GM18519 (cell line): ENCODE measurements at regions not wholly inside any gene's neighbourhood (a gene's known extent, or its start where the extent isn't known, plus 50 kb on each side); places are given as distances from the start of the nearest gene placed in this dataset.
"Not testable (repeated sequence)": the region's sequence is repeated elsewhere in the genome, so short reads cannot be mapped to it uniquely, and the experiment has no call there.

Experiments
- ATAC-seq: cut with Tn5 transposase; IDR thresholded peaks from one replicate; pipeline ENCODE4 v1.9.1; 2021; ENCODE audit warnings: mild to moderate bottlenecking, moderate library complexity; ENCODE audit not compliant: unreplicated experiment, low FRiP score

GRCh38 chr6:97449444-97449966, 166.5 kb upstream of the MMS22L start:
- no peak for ATAC-seq

- ATAC-seq = no peak
These were observed 167.1 kb upstream of the MMS22L start for GRCh38 chr6:97450087-97450486.

- no peak for ATAC-seq
These were observed 173.1 kb upstream of the MMS22L start for GRCh38 chr6:97456070-97456469.

GRCh38 chr6:97459535-97459934, 176.5 kb upstream of the MMS22L start:
- ATAC-seq = no peak

- no peak for ATAC-seq
These were observed 177.0 kb upstream of the MMS22L start for GRCh38 chr6:97459986-97460385.

- no peak for ATAC-seq
These were observed 177.5 kb upstream of the MMS22L start for GRCh38 chr6:97460394-97461080.

DNA sequence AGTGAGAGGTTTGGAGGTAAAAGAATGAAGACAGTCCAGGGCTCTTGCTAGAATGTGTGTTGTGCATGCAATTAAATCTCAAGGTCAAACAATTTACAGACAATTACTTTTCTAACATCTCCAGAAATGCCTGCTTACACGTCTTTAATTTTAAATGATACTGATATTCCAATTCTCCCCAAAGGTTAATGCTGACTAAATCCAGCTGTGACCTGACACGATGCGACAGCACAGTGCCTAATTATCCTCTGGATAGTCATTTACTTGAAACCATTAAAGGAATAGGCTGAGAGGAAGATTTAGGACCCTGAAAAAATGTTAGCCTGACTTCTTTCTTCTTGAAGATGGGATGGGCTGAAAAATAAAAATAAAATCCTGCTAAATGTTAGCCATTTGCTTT, 178.2 kb upstream of the MMS22L start:
- no peak for ATAC-seq

DNA sequence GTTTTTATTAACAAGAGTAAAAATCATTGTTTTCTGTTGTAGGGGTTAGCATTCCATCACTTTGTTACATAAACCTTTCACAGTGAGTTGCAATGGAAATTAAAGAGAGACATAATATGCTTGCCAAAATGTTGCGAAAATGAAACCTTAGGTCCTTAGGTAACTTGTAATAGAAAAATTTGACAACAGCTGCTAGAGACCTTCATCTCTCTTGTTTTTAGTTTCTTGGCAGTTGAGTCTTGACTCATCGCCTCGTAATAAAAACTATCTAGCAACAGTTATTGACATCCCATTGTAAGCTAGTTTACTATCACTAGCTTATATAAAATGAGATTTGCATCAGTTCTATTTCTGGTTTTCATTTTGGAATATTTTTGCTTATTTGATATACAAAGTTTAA, 179.0 kb upstream of the MMS22L start:
- ATAC-seq = no peak

DNA sequence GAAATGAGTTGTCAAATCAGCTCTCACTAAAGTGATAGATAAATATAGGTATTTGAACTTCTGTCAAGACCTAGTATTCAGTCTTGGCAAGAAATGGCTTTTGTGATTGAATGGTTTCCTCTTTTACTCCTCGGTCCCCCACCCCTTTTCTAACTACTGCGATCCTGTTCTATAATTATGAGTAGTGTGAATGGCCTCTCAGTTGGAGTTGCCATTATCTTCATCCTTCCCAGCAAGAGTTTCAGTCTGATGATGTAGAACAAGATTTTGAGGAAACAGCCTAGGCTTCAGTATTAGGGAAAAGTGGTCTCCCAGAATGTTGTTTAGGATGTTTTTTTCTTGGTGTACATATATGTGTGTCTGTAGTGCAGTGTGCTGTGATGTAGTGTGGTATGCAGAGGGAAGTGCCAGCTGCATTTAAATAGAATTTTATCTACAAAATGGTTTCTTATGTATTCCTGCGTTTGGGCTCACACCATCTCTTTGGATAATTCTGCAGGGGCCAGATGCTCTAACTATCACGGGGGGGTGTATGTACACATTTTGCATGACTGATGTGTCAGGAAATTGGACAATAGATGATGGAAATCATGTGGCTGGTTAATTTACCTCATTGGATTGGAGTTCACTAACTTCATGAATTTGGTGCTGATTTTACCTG, 180.1 kb upstream of the MMS22L start:
- no peak for ATAC-seq

- no peak for ATAC-seq
These were observed 183.0 kb upstream of the MMS22L start for GRCh38 chr6:97465877-97466561.

DNA sequence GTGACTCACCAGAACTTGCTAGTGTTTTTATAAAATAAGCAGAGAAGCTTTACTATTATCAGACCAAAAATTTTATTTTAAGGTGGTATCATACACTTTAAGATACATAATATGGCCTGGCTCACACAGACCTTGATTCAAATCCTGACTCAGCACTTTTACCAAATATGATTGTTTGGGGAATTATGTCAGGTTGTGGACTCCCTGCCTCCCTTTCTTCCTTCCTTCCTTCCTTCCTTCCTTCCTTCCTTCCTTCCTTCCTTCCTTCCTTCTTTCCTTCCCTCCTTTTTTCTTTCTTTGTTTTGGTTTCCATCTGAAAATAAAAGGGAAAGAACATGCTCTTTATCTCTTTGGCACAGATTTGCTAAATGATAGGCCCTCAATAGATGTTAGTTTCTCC, 186.0 kb upstream of the MMS22L start:
- no peak for ATAC-seq

GRCh38 chr6:97469451-97469850, 186.4 kb upstream of the MMS22L start:
- ATAC-seq = no peak

- no peak for ATAC-seq
These were observed 187.3 kb upstream of the MMS22L start for GRCh38 chr6:97470322-97470721.

DNA sequence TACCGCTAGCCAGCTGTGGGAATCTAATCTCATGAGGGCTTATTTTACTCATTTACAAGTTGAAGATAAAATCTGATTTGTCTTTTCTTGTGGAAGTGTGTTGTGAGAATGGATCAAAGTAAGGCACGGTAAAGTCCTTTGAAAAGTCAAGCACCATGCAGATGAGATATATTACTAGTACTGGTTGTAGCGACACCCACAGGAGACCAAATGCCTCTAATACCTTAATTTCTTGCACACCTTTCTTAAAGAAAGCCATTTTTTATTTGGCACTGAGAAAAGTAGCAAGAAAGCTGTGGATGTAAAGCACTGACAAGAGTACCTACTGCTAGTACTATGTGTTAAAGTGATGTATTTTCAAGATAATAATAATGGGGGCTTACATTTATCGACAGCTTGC, 191.0 kb upstream of the MMS22L start:
- no peak for ATAC-seq

- peak; percentile 98 for ATAC-seq
These were observed 214.8 kb upstream of the MMS22L start for GRCh38 chr6:97497713-97498331.

GRCh38 chr6:97501853-97502252, 218.8 kb upstream of the MMS22L start:
- ATAC-seq = no peak

DNA sequence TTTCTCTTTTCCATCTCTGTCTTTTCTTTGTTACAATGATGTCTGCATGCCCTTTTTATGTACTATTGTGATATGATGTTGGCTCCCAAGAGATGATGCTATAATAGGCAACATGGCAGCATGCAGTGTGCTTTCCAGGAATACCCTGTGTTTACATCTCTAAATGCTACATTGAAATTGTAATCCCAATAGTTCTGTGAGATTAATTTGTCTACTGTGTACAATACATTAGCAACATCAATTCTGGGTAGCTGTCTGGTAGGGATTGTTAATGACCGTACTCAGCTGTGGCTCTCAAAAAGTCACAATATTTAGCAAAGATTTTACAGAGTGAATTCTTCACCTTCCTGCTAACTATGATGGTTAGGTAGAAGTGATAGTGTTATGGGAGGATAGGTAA, 225.6 kb upstream of the MMS22L start:
- no peak for ATAC-seq

GRCh38 chr6:97513260-97513659, 230.2 kb upstream of the MMS22L start:
- ATAC-seq = not testable (repeated sequence)

DNA sequence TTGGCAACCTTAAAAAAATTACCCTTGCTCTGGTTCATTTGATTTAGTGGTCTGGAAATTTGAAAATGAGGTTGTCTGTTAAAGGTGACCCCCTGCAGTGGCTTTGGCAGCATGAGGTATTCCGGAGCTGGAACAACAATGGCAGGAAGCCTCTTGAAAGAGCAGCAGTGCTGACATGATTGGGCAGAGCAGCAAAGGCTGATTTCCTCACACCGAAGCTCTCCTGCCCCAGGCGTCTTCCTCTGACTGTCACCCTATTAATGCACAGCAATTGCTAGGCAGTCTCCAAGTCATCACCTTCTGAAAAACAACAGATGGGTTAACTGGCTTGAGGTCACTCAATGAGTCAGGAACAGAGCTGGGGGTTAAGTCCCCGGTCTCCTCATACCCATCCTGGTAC, 241.8 kb upstream of the MMS22L start:
- no peak for ATAC-seq

GRCh38 chr6:97535800-97536199, 252.8 kb upstream of the MMS22L start:
- ATAC-seq = no peak

- no peak for ATAC-seq
These were observed 265.3 kb upstream of the MMS22L start for GRCh38 chr6:97548354-97548753.
